Heart right ventricle (tissue), 16 donors: ENCODE measurements at regions not wholly inside any gene's neighbourhood (a gene's known extent, or its start where the extent isn't known, plus 50 kb on each side); places are given as distances from the start of the nearest gene placed in this dataset.

Experiments
- ATAC-seq, 8 donors: fragments of 200-7000 bp; cut with Tn5 transposase; one replicate each; pipeline ENCODE4 v1.9.1; 2020; ENCODE audit warnings: mild to moderate bottlenecking in 8 of 8, moderate library complexity in 8 of 8, moderate number of reproducible peaks in 1 of 8
- DNase-seq, 2 donors: peaks; one replicate each; pipeline ENCODE4 v3.0.0-alpha.2; 2020
- H3K27ac ChIP-seq, 10 donors: fragments of 200-600 bp; sonication (generic) in 2 of 10; one replicate each; pipeline versions ENCODE4 v1.5.0 to v1.8.0; 2020 to 2022; ENCODE audit warnings: mild to moderate bottlenecking in 3 of 10
- H3K27me3 ChIP-seq, 7 donors: fragments of 200-600 bp; one replicate each; pipeline ENCODE4 v1.8.0; 2021 to 2022; ENCODE audit warnings: mild to moderate bottlenecking in 2 of 7
- H3K36me3 ChIP-seq, 9 donors: fragments of 200-600 bp; sonication (generic) in 1 of 9; one replicate each; pipeline versions ENCODE4 v1.5.0 to v1.8.0; 2020 to 2022; ENCODE audit warnings: mild to moderate bottlenecking in 2 of 9
- H3K4me1 ChIP-seq, 9 donors: fragments of 200-600 bp; sonication (generic) in 1 of 9; one replicate each; pipeline versions ENCODE4 v1.5.0 to v1.8.0; 2020 to 2022; ENCODE audit warnings: mild to moderate bottlenecking in 4 of 9
- H3K4me3 ChIP-seq, 10 donors: fragments of 200-600 bp; sonication (generic) in 2 of 10; one replicate each; pipeline versions ENCODE4 v1.5.0 to v1.8.0; 2020 to 2022; ENCODE audit warnings: mild to moderate bottlenecking in 7 of 10, moderate library complexity in 2 of 10
- H3K9me3 ChIP-seq, 11 donors: fragments of 200-600 bp in 10 of 11; sonication (generic) in 2 of 11; one replicate each; pipeline versions ENCODE4 v1.5.0 to v1.8.0; 2013 to 2022; ENCODE audit warnings: mild to moderate bottlenecking in 2 of 11, control low read depth in 1 of 11, moderate library complexity in 1 of 11
- WGBS, 2 donors: extraction: QIAGEN DNeasy Blood & Tissue Kit; methylation state at CpG; one replicate each; pipeline ENCODE4 v1.1.7; 2013; ENCODE audit warnings: inconsistent platforms in 1 of 2; 5-methylcytosine and 5-hydroxymethylcytosine counted together
- intact Hi-C, 10 donors: fragments of 100-400 bp; cut with DNase I; formaldehyde crosslinking; loops; one replicate each; pipeline versions ENCODE4 v1.11.1 to v1.14.2; 2022
- TF ChIP-seq, protein P1 (sequence below), 9 donors: fragments of 200-600 bp; sonication (generic) in 2 of 9; IDR thresholded peaks; one replicate each; pipeline versions ENCODE4 v1.5.0 to v1.8.0; 2021 to 2022; ENCODE audit warnings: antibody characterized with exemption in 9 of 9, mild to moderate bottlenecking in 5 of 9, moderate library complexity in 1 of 9
- donor health status: Arrhythmogenic right ventricular cardiomyopathy.
- donor health status: ischemic (EF 13 %, LVEDD 7.1; RV severe dilation, severe dysfunction).
- donor health status: healthy with polysubstance abuse.
- donor health status: DM: no; HTN: yes; CAD: no.
- donor health status: DM: no; HTN: no; CAD: no.
- donor health status: ischemic (EF 25% LVEDD 6.9; RV normal size, moderate dysfunction).
- donor health status: ischemic (EF 25% LVEDD 5.7; RV mildly dilated, moderate dysfunction).
- donor health status: healthy.
- donor health status: DM: yes; HTN: yes; CAD: no.
- donor health status: Ischemic cardiomyopathy.
- donor health status: ischemic (EF 35%, LVEDD 5.7; RV mildly dilated, moderate dysfunction).
- donor health status: nonischemic (EF 11% LVEDD 7.7; RV severe dilation, severe dysfunction).
- donor health status: DM: yes; HTN: yes; CAD: no.
- donor health status: PGD.
- donor health status: ischemic (EF 29% LVEDD 5.4; RV normal size, mild dysfunction).
- donor health status: nonischemic (EF 23%, LVEDD 6.1; RV moderate dilation, normal function).

GRCh38 chr6:109230453-109230852, 135.1 kb downstream of the CEP57L1 start:
- H3K4me1 ChIP-seq: no peaks in the 10 kb centered on the region
- ATAC-seq: no peak
- intact Hi-C loops: no loop called here
- no peaks in the 10 kb centered on the region for H3K9me3 ChIP-seq
- H3K27me3 ChIP-seq: no peaks in the 10 kb centered on the region
- TF ChIP-seq, protein P1, sequence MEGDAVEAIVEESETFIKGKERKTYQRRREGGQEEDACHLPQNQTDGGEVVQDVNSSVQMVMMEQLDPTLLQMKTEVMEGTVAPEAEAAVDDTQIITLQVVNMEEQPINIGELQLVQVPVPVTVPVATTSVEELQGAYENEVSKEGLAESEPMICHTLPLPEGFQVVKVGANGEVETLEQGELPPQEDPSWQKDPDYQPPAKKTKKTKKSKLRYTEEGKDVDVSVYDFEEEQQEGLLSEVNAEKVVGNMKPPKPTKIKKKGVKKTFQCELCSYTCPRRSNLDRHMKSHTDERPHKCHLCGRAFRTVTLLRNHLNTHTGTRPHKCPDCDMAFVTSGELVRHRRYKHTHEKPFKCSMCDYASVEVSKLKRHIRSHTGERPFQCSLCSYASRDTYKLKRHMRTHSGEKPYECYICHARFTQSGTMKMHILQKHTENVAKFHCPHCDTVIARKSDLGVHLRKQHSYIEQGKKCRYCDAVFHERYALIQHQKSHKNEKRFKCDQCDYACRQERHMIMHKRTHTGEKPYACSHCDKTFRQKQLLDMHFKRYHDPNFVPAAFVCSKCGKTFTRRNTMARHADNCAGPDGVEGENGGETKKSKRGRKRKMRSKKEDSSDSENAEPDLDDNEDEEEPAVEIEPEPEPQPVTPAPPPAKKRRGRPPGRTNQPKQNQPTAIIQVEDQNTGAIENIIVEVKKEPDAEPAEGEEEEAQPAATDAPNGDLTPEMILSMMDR (IDR thresholded peaks at IDR 0.05): no peak
- DNase-seq: no peak
- H3K27ac ChIP-seq: no peak overlapping the region
- WGBS, 2 donors: 95 to 97% methylated on average over 7 of the region's 7 CpGs
- H3K4me3 ChIP-seq: no peak overlapping the region
- no peaks in the 10 kb centered on the region for H3K36me3 ChIP-seq

GRCh38 chr6:109229536-109229935, 134.2 kb downstream of the CEP57L1 start:
- Histone ChIP-seq H3K36me3 (no peaks in the 10 kb centered on the region), H3K4me3 (no peak overlapping the region), H3K27me3 (no peaks in the 10 kb centered on the region), H3K9me3 (no peaks in the 10 kb centered on the region), H3K27ac (no peak overlapping the region), H3K4me1 (no peaks in the 10 kb centered on the region)
- TF ChIP-seq, protein P1 (IDR thresholded peaks at IDR 0.05): no peak
- intact Hi-C loops: no loop called here
- DNase-seq: no peak
- 81 to 84% methylated on average over 4 of the region's 4 CpGs for WGBS, 2 donors
- no peak for ATAC-seq

- no peaks in the 10 kb centered on the region for H3K9me3 ChIP-seq
- H3K36me3 ChIP-seq: no peaks in the 10 kb centered on the region
- TF ChIP-seq, protein P1 (IDR thresholded peaks at IDR 0.05): no peak
- no peak overlapping the region for H3K27ac ChIP-seq
- no peaks in the 10 kb centered on the region for H3K27me3 ChIP-seq
- no peak overlapping the region for H3K4me3 ChIP-seq
- no peak for ATAC-seq
- H3K4me1 ChIP-seq: no peaks in the 10 kb centered on the region
- intact Hi-C loops: no loop called here
- DNase-seq: no peak
These were observed 132.3 kb downstream of the CEP57L1 start for GRCh38 chr6:109227646-109228045.

DNA sequence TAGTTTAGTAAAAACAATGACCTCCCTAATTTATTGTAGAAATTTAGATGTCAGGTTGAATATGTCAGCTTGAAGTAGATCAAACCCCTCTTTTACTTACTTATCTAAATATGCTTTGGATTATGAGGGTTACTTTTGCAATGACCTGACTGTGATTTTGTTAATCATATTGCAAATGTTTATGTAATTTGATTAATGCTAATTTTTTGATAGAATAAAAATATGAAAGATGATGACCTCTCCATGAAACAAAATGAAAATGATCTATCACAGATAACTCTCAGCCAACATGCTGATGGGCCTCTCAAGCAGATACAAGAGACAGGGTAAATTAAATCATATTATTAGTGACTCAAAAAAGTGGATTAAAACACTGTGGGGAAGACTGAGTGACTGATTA, 131.0 kb downstream of the CEP57L1 start:
- intact Hi-C loops: no loop called here
- H3K4me3 ChIP-seq: no peak overlapping the region

More for the DNA sequence above, 131.0 kb downstream of the CEP57L1 start:
- TF ChIP-seq, protein P1 (IDR thresholded peaks at IDR 0.05): no peak
- DNase-seq: no peak
- no peak for ATAC-seq
- Histone ChIP-seq H3K27ac (no peak overlapping the region), H3K4me1 (peaks cover 0 to 8% (median 4%) of the 10 kb centered on the region in 9 donors), H3K27me3 (no peaks in the 10 kb centered on the region), H3K36me3 (no peaks in the 10 kb centered on the region), H3K9me3 (no peaks in the 10 kb centered on the region)
